ENCODE measurements at regions not wholly inside any gene's neighbourhood (a gene's known extent, or its start where the extent isn't known, plus 50 kb on each side); places are given as distances from the start of the nearest gene placed in this dataset.

DNA sequence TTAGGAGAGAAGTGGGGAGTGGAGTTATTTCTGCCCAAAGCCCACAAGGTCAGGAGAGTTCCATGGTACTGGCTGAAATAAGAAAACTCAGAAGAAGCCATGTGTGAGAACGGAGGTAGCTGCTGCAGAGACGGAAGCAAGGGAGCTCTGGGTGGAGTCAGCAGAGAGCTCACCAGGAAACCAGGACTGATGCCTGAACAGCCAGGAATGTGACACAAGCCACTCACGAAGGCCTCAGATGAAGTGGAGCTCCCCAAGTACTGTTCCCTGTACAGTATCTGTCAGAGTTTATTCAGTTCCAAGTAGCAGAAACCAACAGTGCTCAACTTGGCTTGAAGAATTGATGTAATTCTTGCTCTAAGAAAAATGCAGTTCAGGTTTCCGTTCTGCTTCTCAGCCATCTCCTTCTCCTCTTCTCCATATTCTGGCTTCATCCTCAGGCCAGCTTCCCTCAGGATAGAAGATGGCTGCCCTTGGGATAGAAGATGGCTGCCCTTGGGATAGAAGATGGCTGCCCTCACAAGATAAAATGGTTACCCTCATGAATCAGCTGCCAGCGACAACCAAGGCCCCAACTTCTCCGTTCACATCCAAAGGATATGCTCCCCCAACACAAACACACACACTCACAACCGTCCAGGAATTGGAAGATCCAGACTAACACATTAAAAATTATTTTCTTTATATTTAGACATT, 117.4 kb upstream of the SH3BP4 start:
- ChIA-PET SMC1A (ENCODE audit: uncharacterized antibody, unreplicated experiment) (no interaction called here), POLR2A (no interaction called here), RAD21 (ENCODE audit: unreplicated experiment) (no interaction called here), CTCF (interaction anchor here (0.7 to 1.3 kb wide), 2 partner anchors 9 to 1245 kb away, joined by 3 to 4 read pairs; no protein-coding TSS in a partner anchor)
- no peak overlapping the region for H2AFZ ChIP-seq (ENCODE audit: control insufficient read depth, low read depth, low read length)
- intact Hi-C loops (cut with micrococcal nuclease; ENCODE audit: unreplicated experiment) = no loop called here
- no TSS peak for BruUV-seq (replicated peaks)
- no peaks in the 10 kb centered on the region for H3K4me1 ChIP-seq (ENCODE audit: control insufficient read depth, insufficient read depth, low read length)
- in situ Hi-C loops (cut with MboI) = no loop called here
- no peak overlapping the region for H3K4me3 ChIP-seq
- H3K9ac ChIP-seq (ENCODE audit: control insufficient read depth, insufficient read depth, low read length) = no peak overlapping the region
- ATAC-seq = no peak
- DNase-seq (ENCODE audit: low read depth, low spot score) = no peak
- FAIRE-seq = no peak
- H3K27ac ChIP-seq (ENCODE audit: control insufficient read depth, insufficient read depth) = no peak overlapping the region
- no peaks in the 10 kb centered on the region for H3K79me2 ChIP-seq (ENCODE audit: control insufficient read depth, insufficient read depth, low read length)
- no peaks in the 10 kb centered on the region for H4K20me1 ChIP-seq (ENCODE audit: control insufficient read depth, insufficient read depth)
- no peaks in the 10 kb centered on the region for H3K9me3 ChIP-seq (replicated peaks; ENCODE audit: control insufficient read depth, insufficient read depth, low read length)
- 30% methylated on average over 7 of the region's 7 CpGs for WGBS (ENCODE audit: insufficient coverage, insufficient replicate concordance, low lambda C conversion rate, missing lambda C conversion rate)
- no peaks in the 10 kb centered on the region for H3K27me3 ChIP-seq (replicated peaks in 1 of 2; ENCODE audit: control insufficient read depth in 2 of 2, insufficient read depth in 2 of 2, low read length in 1 of 2)
- no peaks in the 10 kb centered on the region for H3K36me3 ChIP-seq (ENCODE audit: control insufficient read depth in 2 of 2, insufficient read depth in 2 of 2, low read length in 1 of 2)
- H3K4me2 ChIP-seq (ENCODE audit: control insufficient read depth, insufficient read depth) = no peak overlapping the region
- TF ChIP-seq MYB (IDR thresholded peaks at IDR 0.05; ENCODE audit: borderline replicate concordance, low read depth, low read length) = no peak
- no peak for TF ChIP-seq ZNF207 (IDR thresholded peaks at IDR 0.05; ENCODE audit: borderline replicate concordance)
- no peak for TF ChIP-seq POU2F2 (IDR thresholded peaks at IDR 0.05; ENCODE audit: borderline replicate concordance, low read depth, low read length)
- TF ChIP-seq MAX (IDR thresholded peaks at IDR 0.05; ENCODE audit: low read depth, low read length) = no peak

- Histone ChIP-seq H4K20me1 (ENCODE audit: control insufficient read depth, insufficient read depth) (no peaks in the 10 kb centered on the region), H3K4me1 (ENCODE audit: control insufficient read depth, insufficient read depth, low read length) (no peaks in the 10 kb centered on the region), H3K27me3 (replicated peaks in 1 of 2; ENCODE audit: control insufficient read depth in 2 of 2, insufficient read depth in 2 of 2, low read length in 1 of 2) (no peaks in the 10 kb centered on the region), H3K9ac (ENCODE audit: control insufficient read depth, insufficient read depth, low read length) (no peak overlapping the region), H3K4me2 (ENCODE audit: control insufficient read depth, insufficient read depth) (no peak overlapping the region), H3K79me2 (ENCODE audit: control insufficient read depth, insufficient read depth, low read length) (no peaks in the 10 kb centered on the region), H3K27ac (ENCODE audit: control insufficient read depth, insufficient read depth) (no peak overlapping the region), H3K9me3 (replicated peaks; ENCODE audit: control insufficient read depth, insufficient read depth, low read length) (no peaks in the 10 kb centered on the region), H3K4me3 (no peak overlapping the region), H3K36me3 (ENCODE audit: control insufficient read depth in 2 of 2, insufficient read depth in 2 of 2, low read length in 1 of 2) (no peaks in the 10 kb centered on the region), H2AFZ (ENCODE audit: control insufficient read depth, low read depth, low read length) (no peak overlapping the region)
- DNase-seq (ENCODE audit: low read depth, low spot score) = no peak
- ChIA-PET CTCF (no interaction called here), SMC1A (ENCODE audit: uncharacterized antibody, unreplicated experiment) (no interaction called here), RAD21 (ENCODE audit: unreplicated experiment) (no interaction called here), POLR2A (no interaction called here)
- in situ Hi-C loops (cut with MboI) = no loop called here
- no TSS peak for BruUV-seq (replicated peaks)
- FAIRE-seq = no peak
- WGBS (ENCODE audit: insufficient coverage, insufficient replicate concordance, low lambda C conversion rate, missing lambda C conversion rate) = 0% methylated on average over 2 of the region's 2 CpGs
- ATAC-seq = no peak
- TF ChIP-seq TAF1 (IDR thresholded peaks at IDR 0.05; ENCODE audit: borderline replicate concordance, low read depth, low read length) (no peak), EP300 (IDR thresholded peaks at IDR 0.05; ENCODE audit: borderline replicate concordance in 1 of 2, control insufficient read depth in 1 of 2, low read depth in 2 of 2, low read length in 2 of 2) (no peak)
- intact Hi-C loops (cut with micrococcal nuclease; ENCODE audit: unreplicated experiment) = no loop called here
Measured at GRCh38 chr2:234830853-234831252, 121.0 kb upstream of the SH3BP4 start.
